ENCODE measurements at regions not wholly inside any gene's neighbourhood (a gene's known extent, or its start where the extent isn't known, plus 50 kb on each side); places are given as distances from the start of the nearest gene placed in this dataset.

DNA sequence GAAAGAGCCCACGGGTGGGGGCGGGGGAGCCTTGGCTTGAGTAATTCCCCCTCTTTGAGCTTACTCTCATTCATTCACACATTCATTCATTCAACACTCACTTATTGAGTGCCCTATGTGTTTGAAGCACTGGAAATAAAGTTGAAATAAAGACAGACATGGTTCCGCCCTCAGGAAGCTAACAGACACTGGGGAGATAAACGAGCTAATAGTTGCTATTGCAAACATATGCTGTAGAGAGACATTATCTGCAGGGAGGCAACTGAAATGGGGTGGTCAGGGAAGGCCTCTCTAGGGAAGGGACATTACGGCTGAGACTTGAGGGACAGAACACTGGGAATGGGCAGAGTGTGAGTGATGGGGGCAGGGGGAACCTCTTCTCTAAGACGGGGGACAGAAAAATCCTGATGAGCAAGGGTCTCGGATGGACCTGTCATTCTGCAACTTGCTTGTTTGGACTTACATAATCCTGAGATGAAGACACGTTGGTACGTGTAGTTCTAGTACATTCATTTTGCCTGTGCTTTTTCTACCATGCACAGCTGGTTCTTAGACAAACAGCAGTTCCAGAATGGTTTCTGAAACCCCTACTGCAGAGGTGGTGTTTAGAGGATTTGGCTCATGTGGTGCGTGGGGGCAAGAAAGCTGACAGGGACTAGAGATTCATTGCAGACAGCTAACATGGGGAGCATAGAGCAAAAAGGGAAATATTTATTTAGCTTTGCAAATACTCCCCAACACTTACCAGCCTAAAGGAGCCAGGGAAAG is 71.1 kb upstream of the BLCAP start:
- H3K4me3 ChIP-seq (ENCODE audit: low read depth, low read length): no peak overlapping the region
- CTCF ChIA-PET: no interaction called here
- POLR2A ChIA-PET: no interaction called here
- TF ChIP-seq, protein P1, sequence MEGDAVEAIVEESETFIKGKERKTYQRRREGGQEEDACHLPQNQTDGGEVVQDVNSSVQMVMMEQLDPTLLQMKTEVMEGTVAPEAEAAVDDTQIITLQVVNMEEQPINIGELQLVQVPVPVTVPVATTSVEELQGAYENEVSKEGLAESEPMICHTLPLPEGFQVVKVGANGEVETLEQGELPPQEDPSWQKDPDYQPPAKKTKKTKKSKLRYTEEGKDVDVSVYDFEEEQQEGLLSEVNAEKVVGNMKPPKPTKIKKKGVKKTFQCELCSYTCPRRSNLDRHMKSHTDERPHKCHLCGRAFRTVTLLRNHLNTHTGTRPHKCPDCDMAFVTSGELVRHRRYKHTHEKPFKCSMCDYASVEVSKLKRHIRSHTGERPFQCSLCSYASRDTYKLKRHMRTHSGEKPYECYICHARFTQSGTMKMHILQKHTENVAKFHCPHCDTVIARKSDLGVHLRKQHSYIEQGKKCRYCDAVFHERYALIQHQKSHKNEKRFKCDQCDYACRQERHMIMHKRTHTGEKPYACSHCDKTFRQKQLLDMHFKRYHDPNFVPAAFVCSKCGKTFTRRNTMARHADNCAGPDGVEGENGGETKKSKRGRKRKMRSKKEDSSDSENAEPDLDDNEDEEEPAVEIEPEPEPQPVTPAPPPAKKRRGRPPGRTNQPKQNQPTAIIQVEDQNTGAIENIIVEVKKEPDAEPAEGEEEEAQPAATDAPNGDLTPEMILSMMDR (IDR thresholded peaks at IDR 0.05; ENCODE audit: insufficient read depth, low read depth, low read length): no peak
- H3K27me3 ChIP-seq (ENCODE audit: control insufficient read depth, insufficient read depth, low read length): peaks cover 11% of the 10 kb centered on the region
- no peak for DNase-seq (ENCODE audit: low read depth)
- no peaks in the 10 kb centered on the region for H3K36me3 ChIP-seq (ENCODE audit: control insufficient read depth, insufficient read depth, low read length)

DNA sequence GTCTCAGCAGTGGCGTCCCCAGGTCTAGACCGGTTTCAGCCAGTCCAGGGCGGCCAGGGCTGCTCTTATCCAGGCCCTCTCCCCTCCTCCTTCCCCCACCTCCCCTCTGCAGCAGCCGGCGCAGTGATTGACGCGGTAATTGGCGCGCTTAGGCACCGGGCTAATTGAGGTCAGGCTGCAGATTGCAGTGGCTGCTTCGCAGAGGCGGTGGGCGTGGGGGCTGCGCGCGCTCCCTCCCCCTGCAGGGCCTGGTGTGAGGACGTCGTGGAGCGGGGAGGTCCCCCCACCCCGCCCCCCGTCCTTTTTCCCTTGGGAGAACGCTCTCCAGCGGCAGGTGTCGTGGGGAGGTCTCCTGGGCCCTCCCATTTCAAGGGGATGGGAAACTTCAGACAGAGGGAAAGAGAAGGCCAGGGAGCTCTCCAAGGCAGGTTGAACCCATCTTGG is 70.4 kb upstream of the BLCAP start:
- POLR2A ChIA-PET: no interaction called here
- H3K36me3 ChIP-seq (ENCODE audit: control insufficient read depth, insufficient read depth, low read length): no peaks in the 10 kb centered on the region
- no peak for DNase-seq (ENCODE audit: low read depth)
- H3K4me3 ChIP-seq (ENCODE audit: low read depth, low read length): no peak overlapping the region
- TF ChIP-seq, protein P1 (IDR thresholded peaks at IDR 0.05; ENCODE audit: insufficient read depth, low read depth, low read length): no peak
- CTCF ChIA-PET: no interaction called here
- peaks cover 11% of the 10 kb centered on the region for H3K27me3 ChIP-seq (ENCODE audit: control insufficient read depth, insufficient read depth, low read length)

GRCh38 chr20:37596890-37597536 is 69.3 kb upstream of the BLCAP start:
- DNase-seq (ENCODE audit: low read depth): no peak
- ChIA-PET POLR2A (no interaction called here), CTCF (no interaction called here)
- Histone ChIP-seq H3K4me3 (ENCODE audit: low read depth, low read length) (no peak overlapping the region), H3K36me3 (ENCODE audit: control insufficient read depth, insufficient read depth, low read length) (no peaks in the 10 kb centered on the region), H3K27me3 (ENCODE audit: control insufficient read depth, insufficient read depth, low read length) (peaks cover 11% of the 10 kb centered on the region)
- TF ChIP-seq, protein P1 (IDR thresholded peaks at IDR 0.05; ENCODE audit: insufficient read depth, low read depth, low read length): no peak

GRCh38 chr20:37596168-37596567 is 68.5 kb upstream of the BLCAP start:
- POLR2A ChIA-PET: no interaction called here

DNA sequence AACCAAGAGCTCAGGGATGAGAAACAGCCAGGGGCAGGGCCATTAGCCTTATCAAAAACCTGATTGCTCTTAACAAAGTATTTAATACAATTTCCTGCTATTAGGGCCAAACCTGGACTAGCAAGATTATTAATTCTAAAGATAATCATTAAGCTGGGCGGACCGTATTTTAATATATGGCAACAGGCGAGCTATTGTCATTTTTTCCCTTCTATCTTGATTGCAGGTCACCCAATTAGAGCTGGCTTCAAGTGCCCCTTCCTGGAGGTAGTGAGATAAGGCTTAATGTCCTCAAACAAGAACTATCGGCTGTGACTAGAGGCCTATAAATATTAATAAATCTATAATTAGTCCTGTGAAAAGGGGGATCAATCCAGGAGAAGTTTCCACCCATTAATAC is 66.0 kb upstream of the BLCAP start:
- Histone ChIP-seq H3K27me3 (ENCODE audit: control insufficient read depth, insufficient read depth, low read length) (peaks cover 10% of the 10 kb centered on the region), H3K36me3 (ENCODE audit: control insufficient read depth, insufficient read depth, low read length) (no peaks in the 10 kb centered on the region), H3K4me3 (ENCODE audit: low read depth, low read length) (no peak overlapping the region)
- TF ChIP-seq, protein P1 (IDR thresholded peaks at IDR 0.05; ENCODE audit: insufficient read depth, low read depth, low read length): no peak
- DNase-seq (ENCODE audit: low read depth): no peak
- CTCF ChIA-PET: no interaction called here
- POLR2A ChIA-PET: no interaction called here

More at GRCh38 chr20:37596168-37596567, 68.5 kb upstream of the BLCAP start:
- Histone ChIP-seq H3K36me3 (ENCODE audit: control insufficient read depth, insufficient read depth, low read length) (no peaks in the 10 kb centered on the region), H3K27me3 (ENCODE audit: control insufficient read depth, insufficient read depth, low read length) (peaks cover 16% of the 10 kb centered on the region), H3K4me3 (ENCODE audit: low read depth, low read length) (no peak overlapping the region)
- CTCF ChIA-PET: no interaction called here
- TF ChIP-seq, protein P1 (IDR thresholded peaks at IDR 0.05; ENCODE audit: insufficient read depth, low read depth, low read length): no peak
- DNase-seq (ENCODE audit: low read depth): no peak
